H9 (cell line): ENCODE measurements at regions not wholly inside any gene's neighbourhood (a gene's known extent, or its start where the extent isn't known, plus 50 kb on each side); places are given as distances from the start of the nearest gene placed in this dataset.

Source experiments
- DNase-seq: peaks from one replicate; pipeline ENCODE4 v3.0.0-alpha.2; 2017
- H2AFZ ChIP-seq: one replicate; pipeline ENCODE4 v1.6.1; 2013; ENCODE audit warnings: mild to moderate bottlenecking, low read length, control low read depth, moderate library complexity
- H2AK5ac ChIP-seq: 2 replicates; pipeline ENCODE4 v1.6.1; 2013; ENCODE audit warnings: low read length, control low read depth, mixed read lengths; ENCODE audit not compliant: insufficient read length
- H2BK120ac ChIP-seq: one replicate; pipeline ENCODE4 v1.6.1; 2013; ENCODE audit warnings: low read depth, mild to moderate bottlenecking, low read length, control low read depth, inconsistent platforms; ENCODE audit not compliant: poor library complexity, severe bottlenecking
- H2BK12ac ChIP-seq: 2 replicates; pipeline ENCODE4 v1.6.1; 2013; ENCODE audit warnings: low read length, control low read depth, mixed read lengths, low read depth; ENCODE audit not compliant: insufficient read length
- H2BK15ac ChIP-seq: 2 replicates; pipeline ENCODE4 v1.6.1; 2013; ENCODE audit warnings: low read depth, low read length, control low read depth
- H2BK20ac ChIP-seq: one replicate; pipeline ENCODE4 v1.6.1; 2013; ENCODE audit warnings: low read depth, mild to moderate bottlenecking, low read length, control low read depth, inconsistent platforms; ENCODE audit not compliant: poor library complexity, severe bottlenecking
- H2BK5ac ChIP-seq: 2 replicates; pipeline ENCODE4 v1.6.1; 2013; ENCODE audit warnings: low read length, control low read depth, mixed read lengths; ENCODE audit not compliant: insufficient read length
- H3K14ac ChIP-seq: 2 replicates; pipeline ENCODE4 v1.6.1; 2013; ENCODE audit warnings: low read length, control low read depth; ENCODE audit not compliant: insufficient read depth
- H3K18ac ChIP-seq: 2 replicates; pipeline ENCODE4 v1.6.1; 2013; ENCODE audit warnings: low read depth, mild to moderate bottlenecking, mixed read lengths, low read length, control low read depth; ENCODE audit not compliant: insufficient read length
- H3K23ac ChIP-seq: 2 replicates; pipeline ENCODE4 v1.6.1; 2013; ENCODE audit warnings: low read length, control low read depth, mixed read lengths, low read depth; ENCODE audit not compliant: insufficient read length
- H3K23me2 ChIP-seq: 2 replicates; pipeline ENCODE4 v1.6.1; 2013; ENCODE audit warnings: low read depth, mild to moderate bottlenecking, mixed read lengths, low read length, control low read depth; ENCODE audit not compliant: insufficient read length, poor library complexity, severe bottlenecking
- H3K27ac ChIP-seq: 2 replicates; pipeline ENCODE4 v1.5.1; 2013; ENCODE audit warnings: low read length, control low read depth, mixed read lengths, low read depth; ENCODE audit not compliant: insufficient read length
- H3K27me3 ChIP-seq: 2 replicates; pipeline ENCODE4 v1.6.1; 2013; ENCODE audit warnings: low read length, control low read depth, inconsistent platforms; ENCODE audit not compliant: insufficient read depth
- H3K4ac ChIP-seq: 2 replicates; pipeline ENCODE4 v1.6.1; 2013; ENCODE audit warnings: low read depth, mild to moderate bottlenecking, control low read depth, inconsistent platforms, low read length, moderate library complexity
- H3K4me1 ChIP-seq: 2 replicates; pipeline ENCODE4 v1.6.1; 2013; ENCODE audit warnings: low read length, control low read depth, inconsistent platforms; ENCODE audit not compliant: insufficient read depth
- H3K4me2 ChIP-seq: 2 replicates; pipeline ENCODE4 v1.6.1; 2013; ENCODE audit warnings: low read length, control low read depth, mixed read lengths; ENCODE audit not compliant: insufficient read length, insufficient read depth
- H3K56ac ChIP-seq: 2 replicates; pipeline ENCODE4 v1.6.1; 2013; ENCODE audit warnings: low read depth, mild to moderate bottlenecking, mixed read lengths, low read length, control low read depth; ENCODE audit not compliant: insufficient read length
- H3K79me1 ChIP-seq: 2 replicates; pipeline ENCODE4 v1.6.1; 2013; ENCODE audit warnings: low read depth, mild to moderate bottlenecking, moderate library complexity, low read length, control low read depth, inconsistent platforms; ENCODE audit not compliant: insufficient read depth, poor library complexity, severe bottlenecking
- H3K79me2 ChIP-seq: 2 replicates; pipeline ENCODE4 v1.6.1; 2013; ENCODE audit warnings: low read length, control low read depth, inconsistent platforms; ENCODE audit not compliant: insufficient read depth
- H3K9ac ChIP-seq: 2 replicates; pipeline ENCODE4 v1.6.1; 2013; ENCODE audit warnings: low read length, control low read depth, mixed read lengths; ENCODE audit not compliant: insufficient read length; ENCODE audit errors: extremely low read depth
- H3K9me3 ChIP-seq: one replicate; pipeline ENCODE4 v1.6.1; 2013; ENCODE audit warnings: low read depth, low read length, inconsistent platforms; ENCODE audit not compliant: control insufficient read depth
- H3T11ph ChIP-seq: one replicate; pipeline ENCODE4 v1.6.1; 2013; ENCODE audit warnings: mild to moderate bottlenecking, low read length, control low read depth, inconsistent platforms
- H4K20me1 ChIP-seq: one replicate; pipeline ENCODE4 v1.6.1; 2013; ENCODE audit not compliant: control insufficient read depth, insufficient read length, insufficient read depth
- H4K5ac ChIP-seq: 2 replicates; pipeline ENCODE4 v1.6.1; 2013; ENCODE audit warnings: low read depth, mild to moderate bottlenecking, mixed read lengths, low read length, control low read depth; ENCODE audit not compliant: insufficient read length
- H4K8ac ChIP-seq: replicated peaks from 2 replicates; pipeline ENCODE4 v1.6.1; 2013; ENCODE audit warnings: low read length, control low read depth, mixed read lengths, low read depth; ENCODE audit not compliant: insufficient read length
- H4K91ac ChIP-seq: 2 replicates; pipeline ENCODE4 v1.6.1; 2013; ENCODE audit warnings: low read depth, mild to moderate bottlenecking, moderate library complexity, mixed read lengths, low read length, control low read depth; ENCODE audit not compliant: insufficient read length
- H3K27ac Mint-ChIP-seq, 3 experiments: 2 replicates in 2 of 3; 3 replicates in 1 of 3; pipeline ENCODE4 v1.8.0; 2020 to 2021; ENCODE audit warnings: mixed read lengths in 3 of 3, mild to moderate bottlenecking in 1 of 3, moderate library complexity in 1 of 3
- H3K27me3 Mint-ChIP-seq: 2 replicates; pipeline ENCODE4 v1.8.0; 2021; ENCODE audit warnings: low read depth, mild to moderate bottlenecking, moderate library complexity, mixed read lengths
- H3K36me3 Mint-ChIP-seq, 3 experiments: 2 replicates in 2 of 3; 3 replicates in 1 of 3; pipeline ENCODE4 v1.8.0; 2020 to 2021; ENCODE audit warnings: low read depth in 3 of 3, mixed read lengths in 3 of 3; ENCODE audit not compliant: insufficient read depth in 1 of 3
- H3K4me1 Mint-ChIP-seq, 2 experiments: 2 replicates each; pipeline ENCODE4 v1.8.0; 2020; ENCODE audit warnings: mixed read lengths in 2 of 2
- H3K4me3 Mint-ChIP-seq, 2 experiments: 2 replicates in 1 of 2; 3 replicates in 1 of 2; pipeline ENCODE4 v1.8.0; 2020 to 2021; ENCODE audit warnings: mild to moderate bottlenecking in 2 of 2, mixed read lengths in 2 of 2, moderate library complexity in 1 of 2
- H3K9me3 Mint-ChIP-seq, 2 experiments: 2 replicates in 1 of 2; 3 replicates in 1 of 2; pipeline ENCODE4 v1.8.0; 2020; ENCODE audit warnings: mild to moderate bottlenecking in 2 of 2, mixed read lengths in 2 of 2, moderate library complexity in 1 of 2
- TF ChIP-seq, protein P1 (sequence below): fragments of 200-600 bp; sonication (generic); conservative IDR thresholded peaks from 3 replicates; pipeline ENCODE4 v1.8.0; 2021; ENCODE audit warnings: antibody characterized with exemption, mild to moderate bottlenecking

DNA sequence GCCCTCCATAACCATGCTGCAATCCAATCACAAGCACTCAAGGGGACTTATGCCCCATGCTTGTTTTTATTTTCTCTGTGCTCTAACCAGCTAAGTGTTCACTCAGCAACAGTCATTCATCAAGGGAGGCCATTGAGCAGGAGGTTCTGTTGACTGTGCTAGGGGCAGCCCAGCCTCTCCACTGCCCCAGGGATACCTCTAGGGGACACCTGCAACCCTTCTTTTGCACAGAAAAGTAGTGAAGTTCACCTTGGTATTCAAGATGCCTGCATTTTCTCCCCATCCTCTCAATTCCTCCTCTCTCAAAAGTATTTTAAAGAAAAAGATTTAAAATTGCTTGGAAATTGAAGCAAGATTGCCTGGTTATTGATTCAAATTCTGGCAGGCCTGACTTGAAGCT is 124.7 kb upstream of the GNAO1 start:
- Mint-ChIP-seq H3K27me3 (peaks cover 1% of the 10 kb centered on the region; the same call in 1 of the 2 replicates), H3K9me3 (no peaks in the 10 kb centered on the region), H3K4me1 (peaks cover 2 to 4% of the 10 kb centered on the region in 2 experiments; a peak in 3 of 4 replicates), H3K27ac (peak overlapping the region in 1 of 3 experiments; percentile 56; a peak in 1 of 7 replicates), H3K36me3 (no peaks in the 10 kb centered on the region), H3K4me3 (no peak overlapping the region)
- TF ChIP-seq, protein P1, sequence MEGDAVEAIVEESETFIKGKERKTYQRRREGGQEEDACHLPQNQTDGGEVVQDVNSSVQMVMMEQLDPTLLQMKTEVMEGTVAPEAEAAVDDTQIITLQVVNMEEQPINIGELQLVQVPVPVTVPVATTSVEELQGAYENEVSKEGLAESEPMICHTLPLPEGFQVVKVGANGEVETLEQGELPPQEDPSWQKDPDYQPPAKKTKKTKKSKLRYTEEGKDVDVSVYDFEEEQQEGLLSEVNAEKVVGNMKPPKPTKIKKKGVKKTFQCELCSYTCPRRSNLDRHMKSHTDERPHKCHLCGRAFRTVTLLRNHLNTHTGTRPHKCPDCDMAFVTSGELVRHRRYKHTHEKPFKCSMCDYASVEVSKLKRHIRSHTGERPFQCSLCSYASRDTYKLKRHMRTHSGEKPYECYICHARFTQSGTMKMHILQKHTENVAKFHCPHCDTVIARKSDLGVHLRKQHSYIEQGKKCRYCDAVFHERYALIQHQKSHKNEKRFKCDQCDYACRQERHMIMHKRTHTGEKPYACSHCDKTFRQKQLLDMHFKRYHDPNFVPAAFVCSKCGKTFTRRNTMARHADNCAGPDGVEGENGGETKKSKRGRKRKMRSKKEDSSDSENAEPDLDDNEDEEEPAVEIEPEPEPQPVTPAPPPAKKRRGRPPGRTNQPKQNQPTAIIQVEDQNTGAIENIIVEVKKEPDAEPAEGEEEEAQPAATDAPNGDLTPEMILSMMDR, result peak; percentile 18; the same call in 1 of the 3 replicates
- Histone ChIP-seq H3K9me3 (no peaks in the 10 kb centered on the region), H3K4ac (no peak overlapping the region), H2BK15ac (no peak overlapping the region), H4K8ac (no peak overlapping the region), H3K4me1 (no peaks in the 10 kb centered on the region), H2AK5ac (no peak overlapping the region), H3K79me1 (no peaks in the 10 kb centered on the region), H3K27ac (no peak overlapping the region), H3T11ph (no peak overlapping the region), H3K14ac (no peak overlapping the region), H3K79me2 (no peaks in the 10 kb centered on the region), H2BK120ac (no peak overlapping the region), H4K5ac (no peak overlapping the region), H4K91ac (no peak overlapping the region), H3K18ac (no peak overlapping the region), H3K9ac (no peak overlapping the region), H3K27me3 (no peaks in the 10 kb centered on the region), H2BK12ac (no peak overlapping the region), H2BK20ac (no peak overlapping the region), H2BK5ac (no peak overlapping the region), H2AFZ (no peak overlapping the region), H3K4me2 (no peak overlapping the region), H3K23ac (no peak overlapping the region), H3K23me2 (no peaks in the 10 kb centered on the region), H3K56ac (no peak overlapping the region), H4K20me1 (no peaks in the 10 kb centered on the region)
- DNase-seq, result no peak
